ENCODE measurements at regions not wholly inside any gene's neighbourhood (a gene's known extent, or its start where the extent isn't known, plus 50 kb on each side); places are given as distances from the start of the nearest gene placed in this dataset.

- no peak overlapping the region for H3K4me3 ChIP-seq (replicated peaks in 1 of 4; ENCODE audit: control extremely low read depth in 1 of 4, insufficient read depth in 1 of 4, low read depth in 3 of 4, low read length in 4 of 4)
- H3K36me3 ChIP-seq (ENCODE audit: control insufficient read depth, insufficient read depth, low read length), result no peaks in the 10 kb centered on the region
- H3K27ac ChIP-seq (ENCODE audit: insufficient read depth, low read length), result no peak overlapping the region
- no peaks in the 10 kb centered on the region for H3K9me3 ChIP-seq (ENCODE audit: control insufficient read depth, insufficient read depth, low read depth, low read length)
- H3K27me3 ChIP-seq (ENCODE audit: control insufficient read depth, insufficient read depth, low read length), result no peaks in the 10 kb centered on the region
- no peak overlapping the region for H2AFZ ChIP-seq (ENCODE audit: low read length)
- H4K20me1 ChIP-seq (ENCODE audit: control insufficient read depth, extremely low read depth, insufficient read depth, low read length), result no peaks in the 10 kb centered on the region
- DNase-seq (ENCODE audit: low read depth in 2 of 2), result no peak
- TF ChIP-seq EZH2 (IDR thresholded peaks at IDR 0.05; ENCODE audit: low read length, missing control alignments), result no peak
- TF ChIP-seq CTCF (conservative IDR thresholded peaks at IDR 0.05 in 1 of 2, IDR thresholded peaks at IDR 0.05 in 1 of 2; ENCODE audit: low read depth in 1 of 2, low read length in 2 of 2), result no peak
- H3K79me2 ChIP-seq (ENCODE audit: control insufficient read depth, insufficient read depth, low read length), result no peaks in the 10 kb centered on the region
- no peak overlapping the region for H3K4me2 ChIP-seq (ENCODE audit: extremely low read depth, insufficient read depth, low read length)
- H3K9ac ChIP-seq (ENCODE audit: insufficient read depth, low read length), result no peak overlapping the region
- no peaks in the 10 kb centered on the region for H3K4me1 ChIP-seq (ENCODE audit: control insufficient read depth, extremely low read depth, insufficient read depth, low read length)
Measured at GRCh38 chr5:12343558-12343957, 439.3 kb upstream of the CTNND2 start.

- Histone ChIP-seq H3K9me3 (ENCODE audit: control insufficient read depth, insufficient read depth, low read depth, low read length) (no peaks in the 10 kb centered on the region), H3K9ac (ENCODE audit: insufficient read depth, low read length) (no peak overlapping the region), H3K4me1 (ENCODE audit: control insufficient read depth, extremely low read depth, insufficient read depth, low read length) (no peaks in the 10 kb centered on the region), H3K36me3 (ENCODE audit: control insufficient read depth, insufficient read depth, low read length) (no peaks in the 10 kb centered on the region), H3K79me2 (ENCODE audit: control insufficient read depth, insufficient read depth, low read length) (no peaks in the 10 kb centered on the region), H3K4me2 (ENCODE audit: extremely low read depth, insufficient read depth, low read length) (no peak overlapping the region), H3K27me3 (ENCODE audit: control insufficient read depth, insufficient read depth, low read length) (no peaks in the 10 kb centered on the region), H3K27ac (ENCODE audit: insufficient read depth, low read length) (no peak overlapping the region), H3K4me3 (replicated peaks in 1 of 4; ENCODE audit: control extremely low read depth in 1 of 4, insufficient read depth in 1 of 4, low read depth in 3 of 4, low read length in 4 of 4) (no peak overlapping the region), H4K20me1 (ENCODE audit: control insufficient read depth, extremely low read depth, insufficient read depth, low read length) (no peaks in the 10 kb centered on the region), H2AFZ (ENCODE audit: low read length) (no peak overlapping the region)
- no peak for DNase-seq (ENCODE audit: low read depth in 2 of 2)
- no peak for TF ChIP-seq EZH2 (IDR thresholded peaks at IDR 0.05; ENCODE audit: low read length, missing control alignments)
- no peak for TF ChIP-seq CTCF (conservative IDR thresholded peaks at IDR 0.05 in 1 of 2, IDR thresholded peaks at IDR 0.05 in 1 of 2; ENCODE audit: low read depth in 1 of 2, low read length in 2 of 2)
Measured at GRCh38 chr5:12335938-12336337, 431.7 kb upstream of the CTNND2 start.

GRCh38 chr5:12332480-12332879 is 428.2 kb upstream of the CTNND2 start:
- Histone ChIP-seq H4K20me1 (ENCODE audit: control insufficient read depth, extremely low read depth, insufficient read depth, low read length) (no peaks in the 10 kb centered on the region), H3K4me3 (replicated peaks in 1 of 4; ENCODE audit: control extremely low read depth in 1 of 4, insufficient read depth in 1 of 4, low read depth in 3 of 4, low read length in 4 of 4) (no peak overlapping the region), H3K36me3 (ENCODE audit: control insufficient read depth, insufficient read depth, low read length) (no peaks in the 10 kb centered on the region), H3K9me3 (ENCODE audit: control insufficient read depth, insufficient read depth, low read depth, low read length) (no peaks in the 10 kb centered on the region), H3K4me2 (ENCODE audit: extremely low read depth, insufficient read depth, low read length) (no peak overlapping the region), H3K9ac (ENCODE audit: insufficient read depth, low read length) (no peak overlapping the region), H3K4me1 (ENCODE audit: control insufficient read depth, extremely low read depth, insufficient read depth, low read length) (no peaks in the 10 kb centered on the region), H3K27me3 (ENCODE audit: control insufficient read depth, insufficient read depth, low read length) (no peaks in the 10 kb centered on the region), H3K27ac (ENCODE audit: insufficient read depth, low read length) (no peak overlapping the region), H2AFZ (ENCODE audit: low read length) (no peak overlapping the region), H3K79me2 (ENCODE audit: control insufficient read depth, insufficient read depth, low read length) (no peaks in the 10 kb centered on the region)
- DNase-seq (ENCODE audit: low read depth in 2 of 2), result no peak
- TF ChIP-seq EZH2 (IDR thresholded peaks at IDR 0.05; ENCODE audit: low read length, missing control alignments), result no peak
- TF ChIP-seq CTCF (conservative IDR thresholded peaks at IDR 0.05 in 1 of 2, IDR thresholded peaks at IDR 0.05 in 1 of 2; ENCODE audit: low read depth in 1 of 2, low read length in 2 of 2), result no peak

All from fibroblast of lung (primary cell).